ENCODE measurements at regions not wholly inside any gene's neighbourhood (a gene's known extent, or its start where the extent isn't known, plus 50 kb on each side); places are given as distances from the start of the nearest gene placed in this dataset.

DNA sequence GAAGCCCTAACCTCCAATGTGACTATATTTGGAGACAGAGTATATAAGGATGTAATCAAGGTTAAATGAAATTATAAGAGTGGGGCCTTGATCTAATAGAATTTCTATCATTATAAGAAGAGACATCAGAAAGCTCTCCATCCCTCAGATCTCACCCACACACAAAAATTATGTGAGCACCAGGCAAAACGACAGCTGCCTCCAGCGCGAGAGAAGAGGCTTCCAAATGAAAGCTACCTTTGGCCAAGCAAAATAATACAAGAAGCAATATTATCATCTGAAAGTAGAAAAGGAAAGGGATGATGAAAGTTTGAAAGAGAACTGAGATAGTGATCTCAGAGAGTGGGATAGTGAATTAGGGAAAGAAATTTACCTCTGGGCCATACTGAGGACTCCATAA lies 1192.5 kb downstream of the NXPH1 start:
- Mint-ChIP-seq H3K27ac (ENCODE audit: unreplicated experiment) (no peak overlapping the region), H3K36me3 (ENCODE audit: low read depth) (no peaks in the 10 kb centered on the region), H3K4me1 (no peaks in the 10 kb centered on the region), H3K4me3 (no peak overlapping the region), H3K27me3 (ENCODE audit: low read depth) (no peaks in the 10 kb centered on the region), H3K9me3 (peaks cover 5% of the 10 kb centered on the region)
- no peak for DNase-seq (ENCODE audit: low read depth, low spot score)
- TF ChIP-seq CTCF (conservative IDR thresholded peaks at IDR 0.05), result no peak

DNA sequence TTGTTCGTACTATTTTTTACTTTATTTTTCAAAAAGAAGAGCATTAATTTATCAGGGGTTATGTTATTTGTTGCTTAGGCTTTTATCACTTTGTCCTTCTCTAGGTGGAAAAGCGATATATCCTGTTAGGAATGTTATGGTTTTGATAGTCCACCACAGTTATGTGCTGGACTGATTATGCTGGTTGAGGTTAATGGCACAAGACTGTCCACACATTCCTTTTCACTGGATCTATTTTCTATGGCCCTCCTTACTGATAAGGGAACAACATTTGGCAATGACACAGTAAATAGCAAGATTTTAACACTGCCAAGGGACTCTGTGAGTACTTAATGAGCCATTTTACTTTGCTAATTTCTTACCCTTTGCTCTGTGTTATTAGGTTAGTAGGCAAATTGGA lies 1212.3 kb downstream of the NXPH1 start:
- no peak for DNase-seq (ENCODE audit: low read depth, low spot score)
- no peak overlapping the region for H3K4me3 Mint-ChIP-seq
- TF ChIP-seq CTCF (conservative IDR thresholded peaks at IDR 0.05), result no peak
- no peaks in the 10 kb centered on the region for H3K4me1 Mint-ChIP-seq
- H3K36me3 Mint-ChIP-seq (ENCODE audit: low read depth), result no peaks in the 10 kb centered on the region
- no peaks in the 10 kb centered on the region for H3K27me3 Mint-ChIP-seq (ENCODE audit: low read depth)
- no peak overlapping the region for H3K27ac Mint-ChIP-seq (ENCODE audit: unreplicated experiment)
- no peaks in the 10 kb centered on the region for H3K9me3 Mint-ChIP-seq

- no peak for DNase-seq (ENCODE audit: low read depth, low spot score)
- no peaks in the 10 kb centered on the region for H3K27me3 Mint-ChIP-seq (ENCODE audit: low read depth)
- peaks cover 6% of the 10 kb centered on the region for H3K4me1 Mint-ChIP-seq
- H3K36me3 Mint-ChIP-seq (ENCODE audit: low read depth), result peaks cover 3% of the 10 kb centered on the region
- H3K9me3 Mint-ChIP-seq, result no peaks in the 10 kb centered on the region
- no peak for TF ChIP-seq CTCF (conservative IDR thresholded peaks at IDR 0.05)
- H3K27ac Mint-ChIP-seq (ENCODE audit: unreplicated experiment), result no peak overlapping the region
- no peak overlapping the region for H3K4me3 Mint-ChIP-seq
These were observed 1223.8 kb downstream of the NXPH1 start for GRCh38 chr7:9657257-9657656.

DNA sequence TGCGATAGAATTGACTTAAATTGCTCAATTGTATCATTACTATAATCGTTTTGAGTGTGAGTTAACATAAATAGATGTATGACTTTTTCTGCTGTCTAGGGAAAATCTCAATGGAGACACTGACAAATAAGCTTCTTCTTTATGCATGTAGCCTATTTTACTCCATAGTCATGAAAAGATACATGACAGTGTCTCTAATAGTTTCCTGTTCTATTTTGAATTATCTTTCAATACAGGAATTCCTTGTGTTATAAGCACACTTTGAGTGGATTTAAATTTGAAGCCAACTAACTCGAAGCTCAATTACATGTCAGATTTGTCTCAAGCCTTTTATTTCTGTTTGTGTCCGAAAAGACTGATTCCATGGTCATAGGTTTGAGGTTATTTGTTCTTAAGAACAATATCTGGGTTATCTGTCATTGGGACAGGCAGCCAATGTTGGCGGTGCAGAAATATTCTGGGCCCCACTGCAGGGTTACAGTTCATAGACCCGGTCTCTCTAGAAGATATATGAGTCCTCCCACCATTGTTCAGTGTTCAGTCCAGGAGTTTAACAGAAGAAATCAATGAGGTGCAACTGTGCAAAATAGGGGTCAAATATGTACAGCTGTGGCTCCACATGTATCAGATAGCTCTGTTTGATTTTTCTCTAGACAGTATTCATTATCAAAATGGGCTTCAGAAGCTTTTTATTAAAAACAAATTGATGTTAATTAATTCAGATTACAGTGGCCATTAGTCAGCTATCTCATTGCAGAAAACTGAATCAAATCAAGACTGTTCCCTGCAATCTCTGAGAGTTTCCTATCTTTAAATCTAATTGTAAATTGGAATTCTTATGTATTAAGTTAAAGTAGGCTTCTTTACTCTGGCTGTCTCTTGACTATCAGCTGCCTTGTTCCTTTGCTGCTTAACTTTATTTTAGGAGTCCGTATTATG lies 1238.8 kb downstream of the NXPH1 start:
- TF ChIP-seq CTCF (conservative IDR thresholded peaks at IDR 0.05), result no peak
- H3K4me3 Mint-ChIP-seq, result no peak overlapping the region
- H3K27ac Mint-ChIP-seq (ENCODE audit: unreplicated experiment), result no peak overlapping the region
- H3K4me1 Mint-ChIP-seq, result peaks cover 10% of the 10 kb centered on the region
- H3K36me3 Mint-ChIP-seq (ENCODE audit: low read depth), result peaks cover 3% of the 10 kb centered on the region
- no peaks in the 10 kb centered on the region for H3K9me3 Mint-ChIP-seq
- no peaks in the 10 kb centered on the region for H3K27me3 Mint-ChIP-seq (ENCODE audit: low read depth)
- DNase-seq (ENCODE audit: low read depth, low spot score), result no peak

GRCh38 chr7:9680713-9681112 lies 1247.3 kb downstream of the NXPH1 start:
- TF ChIP-seq CTCF (conservative IDR thresholded peaks at IDR 0.05), result no peak
- Mint-ChIP-seq H3K4me3 (no peak overlapping the region), H3K9me3 (peaks cover 6% of the 10 kb centered on the region), H3K27me3 (ENCODE audit: low read depth) (no peaks in the 10 kb centered on the region), H3K36me3 (ENCODE audit: low read depth) (peaks cover 4% of the 10 kb centered on the region), H3K27ac (ENCODE audit: unreplicated experiment) (no peak overlapping the region), H3K4me1 (no peaks in the 10 kb centered on the region)
- DNase-seq (ENCODE audit: low read depth, low spot score), result no peak

Data from neural crest cell (in vitro differentiated cells).